BE2C (cell line): ENCODE measurements at regions not wholly inside any gene's neighbourhood (a gene's known extent, or its start where the extent isn't known, plus 50 kb on each side); places are given as distances from the start of the nearest gene placed in this dataset.

Experiments used
- DNase-seq: peaks from one replicate; pipeline ENCODE4 v3.0.0-alpha.2; 2020
- H3K27me3 ChIP-seq: fragments of 250-450 bp; sonication (Bioruptor Pico); 2 replicates; pipeline ENCODE4 v1.5.1; 2020; ENCODE audit warnings: mild to moderate bottlenecking
- H3K36me3 ChIP-seq: fragments of 250-450 bp; sonication (Bioruptor Pico); 2 replicates; pipeline ENCODE4 v1.5.1; 2020; ENCODE audit warnings: mild to moderate bottlenecking
- H3K4me1 ChIP-seq: fragments of 250-450 bp; sonication (Bioruptor Pico); 2 replicates; pipeline ENCODE4 v1.5.1; 2020
- H3K4me3 ChIP-seq: 2 replicates; pipeline ENCODE4 v1.5.1; 2011; ENCODE audit warnings: low read depth, low read length
- H3K9me3 ChIP-seq: fragments of 250-450 bp; sonication (Bioruptor Pico); 2 replicates; pipeline ENCODE4 v1.5.1; 2020
- TF ChIP-seq, protein P1 (sequence below): IDR thresholded peaks from 2 replicates; pipeline ENCODE4 v1.5.1; 2012; ENCODE audit warnings: mild to moderate bottlenecking, low read depth, low read length

DNA sequence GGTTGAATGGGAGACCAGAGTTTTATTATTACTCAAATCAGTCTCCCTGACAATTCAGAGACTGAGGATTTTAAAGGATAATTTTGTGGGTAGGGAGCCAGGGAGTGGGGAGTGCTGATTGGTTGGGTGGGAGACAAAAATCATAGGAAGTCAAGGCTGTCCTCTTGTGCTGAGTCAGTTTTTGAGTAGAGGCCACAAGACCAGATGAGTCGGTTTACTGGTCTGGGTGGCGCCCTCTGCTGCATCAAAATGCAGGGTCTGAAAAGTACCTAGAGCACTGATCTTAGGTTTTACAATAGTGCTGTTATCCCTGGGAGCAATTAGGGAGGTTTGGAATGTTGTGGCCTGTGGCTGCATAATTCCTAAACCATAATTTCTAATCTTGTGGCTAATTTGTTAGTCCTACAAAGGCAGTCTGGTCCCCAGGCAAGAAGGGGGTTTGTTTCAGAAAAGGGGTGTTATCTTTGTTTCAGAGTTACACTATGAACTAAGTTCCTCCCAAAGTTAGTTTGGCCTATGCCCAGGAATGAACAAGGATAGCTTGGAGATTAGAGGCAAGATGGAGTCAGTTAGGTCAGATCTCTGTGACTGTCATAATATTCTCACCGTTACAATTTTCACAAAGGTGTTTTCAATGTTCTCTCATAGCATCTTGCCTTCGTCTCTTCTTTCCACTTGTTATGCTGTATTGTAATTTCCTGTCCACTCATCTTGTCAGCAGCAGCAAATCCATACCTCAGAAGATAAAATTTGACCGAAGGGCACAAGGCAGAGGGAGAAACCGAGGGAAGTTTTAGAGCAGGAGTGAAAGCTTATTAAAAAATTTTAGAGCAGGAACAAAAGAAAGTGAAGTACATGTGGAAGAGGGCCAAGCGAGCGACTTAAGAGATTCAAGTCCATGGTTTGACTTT, 59.2 kb upstream of the CLINT1 start:
- Histone ChIP-seq H3K4me1 (peaks cover 34% of the 10 kb centered on the region), H3K27me3 (no peaks in the 10 kb centered on the region), H3K4me3 (no peak overlapping the region), H3K36me3 (no peaks in the 10 kb centered on the region), H3K9me3 (no peaks in the 10 kb centered on the region)
- TF ChIP-seq, protein P1, sequence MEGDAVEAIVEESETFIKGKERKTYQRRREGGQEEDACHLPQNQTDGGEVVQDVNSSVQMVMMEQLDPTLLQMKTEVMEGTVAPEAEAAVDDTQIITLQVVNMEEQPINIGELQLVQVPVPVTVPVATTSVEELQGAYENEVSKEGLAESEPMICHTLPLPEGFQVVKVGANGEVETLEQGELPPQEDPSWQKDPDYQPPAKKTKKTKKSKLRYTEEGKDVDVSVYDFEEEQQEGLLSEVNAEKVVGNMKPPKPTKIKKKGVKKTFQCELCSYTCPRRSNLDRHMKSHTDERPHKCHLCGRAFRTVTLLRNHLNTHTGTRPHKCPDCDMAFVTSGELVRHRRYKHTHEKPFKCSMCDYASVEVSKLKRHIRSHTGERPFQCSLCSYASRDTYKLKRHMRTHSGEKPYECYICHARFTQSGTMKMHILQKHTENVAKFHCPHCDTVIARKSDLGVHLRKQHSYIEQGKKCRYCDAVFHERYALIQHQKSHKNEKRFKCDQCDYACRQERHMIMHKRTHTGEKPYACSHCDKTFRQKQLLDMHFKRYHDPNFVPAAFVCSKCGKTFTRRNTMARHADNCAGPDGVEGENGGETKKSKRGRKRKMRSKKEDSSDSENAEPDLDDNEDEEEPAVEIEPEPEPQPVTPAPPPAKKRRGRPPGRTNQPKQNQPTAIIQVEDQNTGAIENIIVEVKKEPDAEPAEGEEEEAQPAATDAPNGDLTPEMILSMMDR: peak; percentile 81
- peak; percentile 83 for DNase-seq

DNA sequence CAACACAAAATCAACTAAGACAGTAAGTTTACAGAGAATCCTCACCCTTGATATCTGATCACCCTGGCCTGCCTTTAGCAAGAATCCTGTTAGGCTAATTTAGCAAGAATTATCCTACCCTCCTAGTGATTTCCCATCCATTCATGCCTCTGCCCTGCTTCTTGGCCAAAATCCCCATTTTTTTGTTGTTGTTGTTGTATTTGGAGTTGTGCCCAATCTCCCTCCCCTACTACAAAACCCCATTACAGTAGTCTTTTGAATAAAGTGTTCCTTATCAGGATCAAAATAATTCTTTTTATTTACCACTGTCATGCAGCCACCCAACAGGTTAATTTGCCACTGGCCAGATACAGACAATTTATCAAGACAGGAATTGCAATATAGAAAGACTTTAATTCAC, 58.5 kb upstream of the CLINT1 start:
- Histone ChIP-seq H3K4me3 (no peak overlapping the region), H3K4me1 (peaks cover 34% of the 10 kb centered on the region), H3K36me3 (no peaks in the 10 kb centered on the region), H3K27me3 (no peaks in the 10 kb centered on the region), H3K9me3 (no peaks in the 10 kb centered on the region)
- no peak for DNase-seq
- TF ChIP-seq, protein P1: no peak

DNA sequence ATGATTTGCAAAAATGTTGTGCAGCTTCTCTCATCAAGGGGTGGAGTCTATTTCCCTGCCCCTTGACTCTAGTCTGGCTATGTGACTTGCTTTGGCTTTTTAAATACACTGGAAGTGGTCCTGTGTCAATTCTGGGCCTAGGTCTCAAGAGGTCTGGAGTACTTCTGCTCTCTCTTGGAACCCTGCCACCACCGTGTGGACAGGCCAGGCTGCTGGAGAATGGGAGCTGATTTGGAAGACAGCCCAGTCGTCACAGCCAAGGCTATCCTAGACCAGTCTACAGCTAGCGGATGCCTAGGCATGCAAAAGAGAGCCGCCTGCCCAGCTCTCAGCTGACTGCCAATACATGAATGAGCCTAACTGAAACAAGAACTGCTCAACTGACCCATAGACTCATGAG, 56.7 kb upstream of the CLINT1 start:
- H3K36me3 ChIP-seq: no peaks in the 10 kb centered on the region
- H3K27me3 ChIP-seq: no peaks in the 10 kb centered on the region
- DNase-seq: peak; percentile 96
- H3K9me3 ChIP-seq: no peaks in the 10 kb centered on the region
- no peak overlapping the region for H3K4me3 ChIP-seq
- peaks cover 34% of the 10 kb centered on the region for H3K4me1 ChIP-seq
- TF ChIP-seq, protein P1: peak; percentile 27

DNA sequence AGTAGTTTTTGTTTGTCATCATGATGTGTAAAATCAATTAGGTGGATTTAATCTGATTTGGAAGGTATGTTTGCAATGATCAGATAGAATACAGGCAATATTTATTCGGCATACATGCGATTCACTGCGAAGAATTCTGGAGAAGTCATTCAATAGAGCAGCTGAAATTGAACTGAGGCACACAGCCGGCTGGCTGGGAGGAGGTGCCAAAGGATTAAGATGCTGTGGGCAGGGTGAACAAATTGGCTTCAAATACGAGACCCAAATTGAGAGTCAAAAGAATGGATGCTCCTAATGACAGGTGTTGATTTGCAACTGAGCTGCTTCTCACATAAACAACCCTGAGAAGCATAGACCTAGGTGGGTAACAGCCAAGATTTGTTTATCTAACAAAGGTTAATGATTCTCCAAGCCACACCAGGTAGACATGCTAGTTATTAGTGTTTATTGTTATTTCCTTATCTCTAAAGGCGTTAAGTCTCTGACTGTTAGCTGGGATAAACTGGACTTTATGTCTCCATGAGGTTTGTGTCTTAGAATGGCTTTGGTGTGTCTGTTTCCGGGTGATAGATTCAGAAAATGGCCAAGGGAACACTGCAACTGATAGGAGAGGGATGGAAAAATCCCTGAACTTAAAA, 55.3 kb upstream of the CLINT1 start:
- peaks cover 34% of the 10 kb centered on the region for H3K4me1 ChIP-seq
- TF ChIP-seq, protein P1: no peak

DNA sequence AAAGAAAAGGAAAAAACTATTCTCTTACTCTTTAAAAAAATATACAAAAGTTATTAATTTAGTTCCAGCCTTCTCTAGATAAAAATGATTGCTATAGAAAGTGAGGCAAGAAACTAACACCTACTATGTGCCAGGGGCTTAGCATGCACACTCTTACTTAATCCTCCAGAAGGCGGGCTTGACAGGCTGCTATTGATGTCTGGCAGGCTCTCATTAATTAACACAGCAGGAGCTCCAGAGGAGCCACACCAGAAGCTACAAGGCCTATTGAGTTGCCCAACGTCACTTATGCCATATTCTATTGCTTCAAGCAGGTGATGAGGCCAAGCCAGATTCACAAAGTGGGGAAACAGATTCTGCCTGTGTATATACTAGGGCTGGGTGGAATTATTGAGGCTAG, 54.6 kb upstream of the CLINT1 start:
- no peak overlapping the region for H3K4me3 ChIP-seq
- TF ChIP-seq, protein P1: no peak
- H3K27me3 ChIP-seq: no peaks in the 10 kb centered on the region
- H3K9me3 ChIP-seq: no peaks in the 10 kb centered on the region
- DNase-seq: no peak
- H3K4me1 ChIP-seq: peaks cover 28% of the 10 kb centered on the region
- no peaks in the 10 kb centered on the region for H3K36me3 ChIP-seq

More for the DNA sequence above, 55.3 kb upstream of the CLINT1 start:
- no peak overlapping the region for H3K4me3 ChIP-seq
- no peak for DNase-seq
- H3K27me3 ChIP-seq: no peaks in the 10 kb centered on the region
- no peaks in the 10 kb centered on the region for H3K9me3 ChIP-seq
- no peaks in the 10 kb centered on the region for H3K36me3 ChIP-seq
